ENCODE measurements at regions not wholly inside any gene's neighbourhood (a gene's known extent, or its start where the extent isn't known, plus 50 kb on each side); places are given as distances from the start of the nearest gene placed in this dataset.

- DNase-seq (ENCODE audit: low read depth in 4 of 4, low spot score in 3 of 4) = peak in 2 of 4 donors; percentile 38 to 45
Observed at GRCh38 chr6:40912158-40912946, 126.7 kb downstream of the UNC5CL start.

DNA sequence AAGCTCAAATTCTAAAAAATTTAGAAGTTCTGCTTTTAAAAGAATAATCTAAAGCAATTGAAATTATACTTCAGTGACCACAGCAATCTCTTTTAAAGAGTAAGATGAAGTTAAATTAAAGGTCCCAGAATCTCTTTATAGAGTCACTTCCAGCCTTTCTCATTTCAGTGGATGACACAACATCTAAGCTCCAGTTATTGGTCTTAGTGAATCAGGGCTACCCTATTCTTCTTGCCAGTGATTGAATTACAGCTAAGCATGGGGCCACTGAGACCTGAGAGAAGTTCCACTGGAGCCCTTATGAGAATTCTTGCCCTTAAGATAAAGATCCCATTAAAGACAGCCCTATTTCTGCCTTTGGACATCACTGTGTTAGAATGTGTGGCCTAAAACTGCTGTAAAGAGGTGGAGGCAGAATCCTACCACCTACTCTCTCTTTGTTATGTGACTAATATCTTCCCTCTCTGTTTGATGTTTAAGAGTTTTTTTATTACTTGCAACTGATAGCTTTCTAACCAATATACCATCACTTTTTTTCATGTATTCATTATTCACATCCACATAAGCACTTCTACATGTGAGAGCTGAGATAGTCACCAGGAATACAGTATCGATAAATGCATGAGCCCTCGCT is 128.6 kb downstream of the UNC5CL start:
- DNase-seq (ENCODE audit: low read depth in 4 of 4, low spot score in 3 of 4) = no peak

GRCh38 chr6:40909811-40910210 is 129.2 kb downstream of the UNC5CL start:
- DNase-seq (ENCODE audit: low read depth in 4 of 4, low spot score in 3 of 4) = no peak

- no peak for DNase-seq (ENCODE audit: low read depth in 4 of 4, low spot score in 3 of 4)
Observed at GRCh38 chr6:40907198-40907701, 131.8 kb downstream of the UNC5CL start.

- DNase-seq (ENCODE audit: low read depth in 4 of 4, low spot score in 3 of 4) = no peak
Observed at GRCh38 chr6:40906759-40907158, 132.3 kb downstream of the UNC5CL start.

GRCh38 chr6:40904583-40905194 is 134.3 kb downstream of the UNC5CL start:
- DNase-seq (ENCODE audit: low read depth in 4 of 4, low spot score in 3 of 4) = no peak

DNA sequence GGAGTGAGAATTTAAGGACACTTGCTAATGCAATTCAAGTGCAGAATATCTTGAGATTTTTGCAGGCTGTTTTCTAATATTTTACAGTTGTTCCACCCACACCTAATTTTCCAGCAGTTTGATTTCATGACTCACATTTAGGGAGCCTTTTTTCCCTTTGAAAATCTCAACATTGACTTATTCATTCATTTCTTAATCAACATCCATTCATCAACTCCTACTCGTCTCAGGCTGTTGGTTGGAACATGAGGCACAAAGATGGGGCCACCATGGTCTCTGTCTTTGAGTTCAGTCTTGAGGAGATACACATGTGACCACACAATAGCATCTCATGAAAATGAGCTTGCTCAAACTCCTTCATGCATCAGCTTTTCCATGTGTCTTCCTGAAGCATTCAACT is 135.6 kb downstream of the UNC5CL start:
- no peak for DNase-seq (ENCODE audit: low read depth in 4 of 4, low spot score in 3 of 4)

DNA sequence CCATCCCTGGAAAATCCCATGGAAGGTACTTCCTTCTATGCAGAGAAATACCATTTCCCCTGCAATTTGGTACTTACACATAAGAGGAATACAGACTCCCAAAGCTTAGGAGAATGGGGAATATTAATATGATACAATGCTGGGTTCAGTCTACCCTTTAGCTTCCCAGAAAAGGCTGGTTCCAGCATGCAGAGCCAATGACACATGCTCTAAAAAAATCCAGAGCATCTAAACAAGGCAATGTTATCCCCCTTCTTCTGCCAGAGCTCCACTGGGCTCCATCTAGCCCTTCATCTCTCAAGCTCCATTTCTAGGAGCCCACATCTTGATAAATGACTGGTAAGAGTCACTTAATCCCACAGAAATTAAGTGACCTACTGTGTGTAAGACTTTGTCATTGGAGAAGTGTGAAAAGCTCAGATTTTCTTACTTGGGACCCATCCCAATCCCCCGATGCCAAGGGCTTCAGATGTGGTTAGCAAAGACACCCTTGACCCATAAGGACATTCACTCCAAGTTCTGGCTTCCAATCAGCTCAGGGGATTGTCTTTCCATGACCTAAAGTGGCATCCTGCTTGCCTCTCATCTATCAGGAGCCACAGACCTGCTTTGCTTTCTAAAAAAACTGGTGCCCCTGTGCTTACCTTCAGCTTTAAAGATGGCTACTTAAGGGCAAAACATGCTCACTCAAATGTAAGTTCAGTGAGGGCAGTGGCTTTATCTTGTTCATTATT is 137.5 kb downstream of the UNC5CL start:
- DNase-seq (ENCODE audit: low read depth in 4 of 4, low spot score in 3 of 4) = no peak

GRCh38 chr6:40900791-40901190 is 138.2 kb downstream of the UNC5CL start:
- no peak for DNase-seq (ENCODE audit: low read depth in 4 of 4, low spot score in 3 of 4)

GRCh38 chr6:40899684-40900155 is 139.3 kb downstream of the UNC5CL start:
- no peak for DNase-seq (ENCODE audit: low read depth in 4 of 4, low spot score in 3 of 4)

GRCh38 chr6:40898073-40898472 is 140.9 kb downstream of the UNC5CL start:
- DNase-seq (ENCODE audit: low read depth in 4 of 4, low spot score in 3 of 4) = no peak

- DNase-seq (ENCODE audit: low read depth in 4 of 4, low spot score in 3 of 4) = no peak
Observed at GRCh38 chr6:40897390-40898003, 141.5 kb downstream of the UNC5CL start.

GRCh38 chr6:40896696-40897095 is 142.3 kb downstream of the UNC5CL start:
- DNase-seq (ENCODE audit: low read depth in 4 of 4, low spot score in 3 of 4) = no peak

GRCh38 chr6:40894962-40895799 is 143.8 kb downstream of the UNC5CL start:
- DNase-seq (ENCODE audit: low read depth in 4 of 4, low spot score in 3 of 4) = no peak

DNA sequence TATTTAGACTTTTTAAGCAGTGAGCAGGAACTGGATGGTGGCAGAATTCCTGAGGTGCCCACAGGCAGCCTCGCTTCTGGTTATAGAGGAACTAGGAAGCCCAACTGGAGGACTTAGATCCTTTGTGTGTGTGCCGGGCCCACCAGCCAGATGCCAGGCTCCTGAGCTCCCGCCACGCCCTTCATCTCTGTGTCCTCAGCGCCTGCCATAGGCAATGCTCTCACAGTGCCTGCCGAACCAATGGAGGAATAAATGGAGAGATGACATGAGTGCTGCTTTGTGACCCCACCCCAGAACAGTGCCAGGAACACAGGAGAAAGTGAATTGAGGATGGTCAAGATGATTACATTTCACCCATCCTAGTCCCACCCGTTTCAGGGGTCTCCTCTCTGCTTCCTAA is 146.0 kb downstream of the UNC5CL start:
- DNase-seq (ENCODE audit: low read depth in 4 of 4, low spot score in 3 of 4) = no peak

GRCh38 chr6:40892223-40892622 is 146.8 kb downstream of the UNC5CL start:
- no peak for DNase-seq (ENCODE audit: low read depth in 4 of 4, low spot score in 3 of 4)

DNA sequence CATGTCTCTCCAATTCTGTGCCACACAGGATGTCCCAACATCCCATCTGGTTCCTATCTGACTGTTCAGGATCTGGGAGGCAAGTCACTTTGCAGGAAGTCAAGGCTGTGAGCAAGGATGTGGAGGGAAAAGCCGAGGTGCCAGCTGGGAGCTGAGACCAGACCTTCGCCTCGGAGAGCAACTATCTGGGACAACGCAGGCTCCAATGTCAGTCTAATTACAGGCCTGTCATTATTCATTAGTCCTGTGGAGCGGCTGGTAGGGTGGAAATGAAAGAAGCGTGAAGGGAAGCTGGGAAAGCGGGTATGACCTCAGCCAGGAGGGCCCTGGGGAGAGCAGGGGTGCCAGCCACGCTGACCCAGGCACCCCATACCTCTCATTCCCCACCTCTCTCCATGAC is 147.3 kb downstream of the UNC5CL start:
- DNase-seq (ENCODE audit: low read depth in 4 of 4, low spot score in 3 of 4) = no peak

GRCh38 chr6:40891131-40891530 is 147.9 kb downstream of the UNC5CL start:
- DNase-seq (ENCODE audit: low read depth in 4 of 4, low spot score in 3 of 4) = no peak

GRCh38 chr6:40889137-40889832 is 149.7 kb downstream of the UNC5CL start:
- DNase-seq (ENCODE audit: low read depth in 4 of 4, low spot score in 3 of 4) = no peak

Measured in right renal pelvis (tissue), 4 donors.